ENCODE measurements at regions not wholly inside any gene's neighbourhood (a gene's known extent, or its start where the extent isn't known, plus 50 kb on each side); places are given as distances from the start of the nearest gene placed in this dataset.
"Not testable (repeated sequence)": the region's sequence is repeated elsewhere in the genome, so short reads cannot be mapped to it uniquely, and the experiment has no call there.

- no peak for DNase-seq
Observed at GRCh38 chr12:131591714-131592709, 118.9 kb upstream of the SFSWAP start.

- DNase-seq: no peak
Observed at GRCh38 chr12:131592972-131593371, 117.9 kb upstream of the SFSWAP start.

- DNase-seq: no peak
Observed at GRCh38 chr12:131593406-131593805, 117.5 kb upstream of the SFSWAP start.

- no peak for DNase-seq
Observed at GRCh38 chr12:131596115-131596514, 114.8 kb upstream of the SFSWAP start.

- DNase-seq: no peak
Observed at GRCh38 chr12:131597333-131597732, 113.6 kb upstream of the SFSWAP start.

- DNase-seq: no peak
Observed at GRCh38 chr12:131598717-131599116, 112.2 kb upstream of the SFSWAP start.

- no peak for DNase-seq
Observed at GRCh38 chr12:131599190-131600159, 111.4 kb upstream of the SFSWAP start.

- DNase-seq: peak; percentile 45
Observed at GRCh38 chr12:131600160-131600532, 110.7 kb upstream of the SFSWAP start.

- DNase-seq: not testable (repeated sequence)
Observed at GRCh38 chr12:131601499-131601898, 109.4 kb upstream of the SFSWAP start.

- DNase-seq: no peak
Observed at GRCh38 chr12:131603106-131603938, 107.6 kb upstream of the SFSWAP start.

- no peak for DNase-seq
Observed at GRCh38 chr12:131603939-131604795, 106.7 kb upstream of the SFSWAP start.

GRCh38 chr12:131604859-131605258 is 106.0 kb upstream of the SFSWAP start:
- DNase-seq: no peak

GRCh38 chr12:131605304-131605829 is 105.5 kb upstream of the SFSWAP start:
- DNase-seq: no peak

GRCh38 chr12:131606218-131606901 is 104.5 kb upstream of the SFSWAP start:
- no peak for DNase-seq

GRCh38 chr12:131607658-131608447 is 103.0 kb upstream of the SFSWAP start:
- DNase-seq: no peak

GRCh38 chr12:131608740-131609690 is 101.9 kb upstream of the SFSWAP start:
- no peak for DNase-seq

- no peak for DNase-seq
Observed at GRCh38 chr12:131609762-131610161, 101.1 kb upstream of the SFSWAP start.

- no peak for DNase-seq
Observed at GRCh38 chr12:131610181-131610580, 100.7 kb upstream of the SFSWAP start.

- no peak for DNase-seq
Observed at GRCh38 chr12:131610891-131611290, 100.0 kb upstream of the SFSWAP start.
